Stimulated activated CD4-positive, alpha-beta T cell treated with anti-CD3 and anti-CD28 coated beads, Interleukin-15, amount 100 ng/mL, for 48 hours (primary cell): ENCODE measurements at regions not wholly inside any gene's neighbourhood (a gene's known extent, or its start where the extent isn't known, plus 50 kb on each side); places are given as distances from the start of the nearest gene placed in this dataset.
"Not testable (repeated sequence)": the region's sequence is repeated elsewhere in the genome, so short reads cannot be mapped to it uniquely, and the experiment has no call there.

Experiments used
- DNase-seq, 2 donors: peaks; one replicate each; pipeline ENCODE4 v3.0.0-alpha.2; 2020; ENCODE audit warnings: low read depth in 2 of 2

GRCh38 chr17:64772845-64773299, 110.8 kb upstream of the SMURF2 start:
- no peak for DNase-seq

GRCh38 chr17:64771980-64772844, 110.1 kb upstream of the SMURF2 start:
- DNase-seq = no peak

DNA sequence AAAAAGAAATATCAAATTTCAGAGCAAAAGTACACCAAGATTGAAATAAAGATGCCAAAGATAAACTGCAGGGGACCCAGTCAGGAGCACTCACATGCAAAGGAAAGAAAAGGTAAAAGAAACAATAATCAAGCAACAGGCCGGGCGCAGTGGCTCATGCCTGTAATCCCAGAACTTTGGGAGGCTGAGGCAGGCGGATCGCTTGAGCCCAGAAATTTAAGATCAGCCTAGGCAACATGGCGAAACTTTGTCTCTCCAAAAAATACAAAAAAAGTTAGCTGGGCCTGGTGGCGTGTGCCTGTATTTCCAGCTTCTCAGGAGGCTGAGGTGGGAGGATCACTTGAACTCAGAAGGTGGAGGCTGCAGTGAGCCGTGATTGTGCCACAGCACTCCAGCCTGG, 107.6 kb upstream of the SMURF2 start:
- no peak for DNase-seq

- no peak for DNase-seq
These were observed 105.3 kb upstream of the SMURF2 start for GRCh38 chr17:64767269-64767997.

- DNase-seq = no peak
These were observed 103.2 kb upstream of the SMURF2 start for GRCh38 chr17:64765191-64765889.

GRCh38 chr17:64750891-64751677, 89.0 kb upstream of the SMURF2 start:
- DNase-seq = no peak

DNA sequence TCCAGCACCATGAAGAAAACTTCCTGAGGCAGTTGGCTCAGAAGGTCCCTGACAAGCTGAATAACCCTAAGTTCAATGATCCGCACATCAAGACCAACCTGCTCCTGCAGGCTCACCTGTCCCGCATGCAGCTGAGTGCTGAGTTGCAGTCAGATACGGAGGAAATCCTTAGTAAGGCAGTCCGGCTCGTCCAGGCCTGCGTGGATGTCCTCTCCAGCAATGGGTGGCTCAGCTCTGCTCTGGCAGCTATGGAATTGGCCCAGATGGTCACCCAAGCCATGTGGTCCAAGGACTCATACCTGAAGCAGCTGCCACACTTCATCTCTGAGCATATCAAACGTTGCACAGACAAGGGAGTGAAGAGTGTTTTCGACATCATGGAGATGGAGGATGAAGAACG, 88.4 kb upstream of the SMURF2 start:
- no peak for DNase-seq

GRCh38 chr17:64749306-64749705, 87.2 kb upstream of the SMURF2 start:
- DNase-seq = no peak

GRCh38 chr17:64747938-64748540, 85.9 kb upstream of the SMURF2 start:
- no peak for DNase-seq

GRCh38 chr17:64742326-64742725, 80.2 kb upstream of the SMURF2 start:
- DNase-seq = no peak

GRCh38 chr17:64741916-64742315, 79.8 kb upstream of the SMURF2 start:
- not testable (repeated sequence) for DNase-seq

- DNase-seq = no peak
These were observed 79.0 kb upstream of the SMURF2 start for GRCh38 chr17:64741038-64741641.

DNA sequence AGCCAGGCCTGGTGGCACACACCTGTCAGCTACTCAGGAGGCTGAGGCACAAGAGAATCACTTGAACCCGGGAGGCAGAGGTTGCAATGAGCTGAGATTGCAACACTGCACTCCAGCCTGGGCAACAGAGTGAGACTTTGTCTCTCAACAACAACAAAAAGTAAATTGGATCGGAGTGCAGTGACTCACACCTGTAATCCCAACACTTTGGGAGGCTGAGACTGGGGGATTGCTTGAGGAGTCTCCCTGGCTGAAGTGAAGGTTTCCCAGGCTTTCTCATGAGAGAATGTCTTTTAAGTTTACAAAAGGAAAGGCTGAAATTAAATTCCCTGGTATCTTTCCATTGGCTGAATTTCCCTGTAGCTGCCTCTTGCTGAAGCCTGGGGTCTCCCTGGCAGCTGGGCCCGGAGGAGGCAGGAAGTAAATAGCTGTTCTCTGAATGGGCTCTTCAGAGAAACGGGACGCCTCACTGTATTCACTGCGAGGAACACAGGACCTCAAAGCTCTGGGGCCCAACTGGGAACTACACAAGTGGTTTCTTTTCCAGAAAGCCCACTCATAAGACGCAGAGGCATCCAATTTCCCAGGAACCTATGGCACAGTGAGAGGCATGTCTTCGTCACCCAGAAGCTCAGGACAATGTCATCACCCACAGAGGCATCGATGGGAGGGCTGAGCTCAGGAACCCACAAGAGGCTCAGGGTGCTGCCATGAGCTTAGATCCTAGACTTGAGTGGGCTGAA, 77.4 kb upstream of the SMURF2 start:
- DNase-seq = no peak

GRCh38 chr17:64736804-64737492, 74.8 kb upstream of the SMURF2 start:
- peak in 1 of 2 donors; percentile 32 for DNase-seq

DNA sequence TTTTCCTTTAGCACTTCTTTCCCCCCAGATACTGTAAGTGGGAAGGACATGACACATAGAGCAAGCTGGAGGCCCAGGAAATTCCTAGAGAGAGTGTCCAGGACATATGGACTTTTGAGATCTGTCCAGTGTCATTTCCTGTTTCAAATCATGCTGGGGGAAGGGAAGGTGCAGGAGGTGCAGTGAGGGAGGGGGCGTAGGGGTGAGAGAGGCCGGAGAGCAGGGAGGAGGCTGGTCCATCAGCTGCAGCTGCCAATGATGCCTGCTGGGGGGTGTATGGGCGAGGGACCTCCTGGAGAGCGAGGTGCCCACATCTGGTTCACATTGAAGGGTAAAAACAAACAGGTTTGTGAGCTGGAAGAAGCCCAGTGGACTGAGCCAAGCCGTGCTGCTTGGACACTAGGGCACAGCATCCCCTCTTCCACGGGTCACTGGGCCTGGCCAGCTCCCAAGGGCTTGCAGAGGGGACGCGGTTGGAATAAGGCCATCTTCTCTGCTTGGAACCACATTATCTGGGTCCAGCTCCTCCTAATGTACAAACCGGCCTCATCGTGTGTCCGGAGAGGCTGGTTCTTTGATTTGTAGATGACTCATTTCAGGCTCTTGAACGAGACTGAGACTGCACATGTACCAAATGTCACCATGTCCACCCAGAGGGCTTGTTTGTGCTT, 70.4 kb upstream of the SMURF2 start:
- no peak for DNase-seq

GRCh38 chr17:64730023-64730422, 67.9 kb upstream of the SMURF2 start:
- DNase-seq = not testable (repeated sequence)

- DNase-seq = no peak
These were observed 67.1 kb upstream of the SMURF2 start for GRCh38 chr17:64729201-64729600.

GRCh38 chr17:64728041-64728695, 66.1 kb upstream of the SMURF2 start:
- DNase-seq = no peak
